Prostate gland (tissue), 2 donors: ENCODE measurements at regions not wholly inside any gene's neighbourhood (a gene's known extent, or its start where the extent isn't known, plus 50 kb on each side); places are given as distances from the start of the nearest gene placed in this dataset.

Experiments used
- POLR2AphosphoS5 ChIP-seq: sonication (generic); formaldehyde crosslinking; IDR thresholded peaks from one replicate; pipeline ENCODE4 v1.6.1; 2017; ENCODE audit warnings: antibody characterized with exemption
- TF ChIP-seq, protein P1 (sequence below), 4 experiments: fragments of 200-600 bp in 2 of 4; fragments of 450-650 bp in 2 of 4; sonication (generic) in 2 of 4; IDR thresholded peaks; 1 replicate in 3 of 4; 2 replicates in 1 of 4; pipeline ENCODE4 v1.5.1; 2016 to 2019; ENCODE audit warnings: antibody characterized with exemption in 4 of 4, mild to moderate bottlenecking in 2 of 4, moderate library complexity in 2 of 4

GRCh38 chr12:17680220-17680619 lies 409.8 kb downstream of the RERGL start:
- TF ChIP-seq POLR2AphosphoS5 = no peak
- TF ChIP-seq, protein P1, sequence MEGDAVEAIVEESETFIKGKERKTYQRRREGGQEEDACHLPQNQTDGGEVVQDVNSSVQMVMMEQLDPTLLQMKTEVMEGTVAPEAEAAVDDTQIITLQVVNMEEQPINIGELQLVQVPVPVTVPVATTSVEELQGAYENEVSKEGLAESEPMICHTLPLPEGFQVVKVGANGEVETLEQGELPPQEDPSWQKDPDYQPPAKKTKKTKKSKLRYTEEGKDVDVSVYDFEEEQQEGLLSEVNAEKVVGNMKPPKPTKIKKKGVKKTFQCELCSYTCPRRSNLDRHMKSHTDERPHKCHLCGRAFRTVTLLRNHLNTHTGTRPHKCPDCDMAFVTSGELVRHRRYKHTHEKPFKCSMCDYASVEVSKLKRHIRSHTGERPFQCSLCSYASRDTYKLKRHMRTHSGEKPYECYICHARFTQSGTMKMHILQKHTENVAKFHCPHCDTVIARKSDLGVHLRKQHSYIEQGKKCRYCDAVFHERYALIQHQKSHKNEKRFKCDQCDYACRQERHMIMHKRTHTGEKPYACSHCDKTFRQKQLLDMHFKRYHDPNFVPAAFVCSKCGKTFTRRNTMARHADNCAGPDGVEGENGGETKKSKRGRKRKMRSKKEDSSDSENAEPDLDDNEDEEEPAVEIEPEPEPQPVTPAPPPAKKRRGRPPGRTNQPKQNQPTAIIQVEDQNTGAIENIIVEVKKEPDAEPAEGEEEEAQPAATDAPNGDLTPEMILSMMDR (IDR thresholded peaks at IDR 0.05) = no peak
